HepG2 (cell line): ENCODE measurements at regions not wholly inside any gene's neighbourhood (a gene's known extent, or its start where the extent isn't known, plus 50 kb on each side); places are given as distances from the start of the nearest gene placed in this dataset.

Experiments used
- ATAC-seq: fragments of 200-7000 bp; cut with Tn5 transposase; 3 replicates; pipeline ENCODE4 v1.9.1; 2020; ENCODE audit warnings: mild to moderate bottlenecking, moderate library complexity
- BruUV-seq: library from RNA; stranded (reverse); fragments of 400-500 nt; replicated peaks from 2 replicates; lab custom pipeline; 2021; lab: Mats Ljungman, UMichigan
- CTCF ChIA-PET: fragments of 300-600 bp; formaldehyde crosslinking; extraction: SDS; loops from one replicate; lab custom pipeline; 2021; ENCODE audit warnings: low total read pairs, inconsistent platforms, low intra/inter-chr PET ratio; lab: Yijun Ruan, JAX
- POLR2A ChIA-PET: fragments of 350-600 bp; sonication (Branson Sonifier 250); formaldehyde crosslinking; loops from one replicate; lab custom pipeline; 2020; ENCODE audit warnings: antibody characterized with exemption, inconsistent platforms; lab: Yijun Ruan, JAX
- DNase-seq: peaks from one replicate; pipeline ENCODE4 v3.0.0-alpha.2; 2015; ENCODE audit warnings: low spot score
- FAIRE-seq: peaks from 3 replicates; lab custom pipeline; 2011; peaks lifted over from hg19 to GRCh38; lab: Jason Lieb, UNC
- H2AFZ ChIP-seq: one replicate; pipeline ENCODE4 v1.6.1; 2011; ENCODE audit warnings: low read length, inconsistent platforms
- H3K27ac ChIP-seq: fragments of 300-600 bp; 3 replicates; pipeline ENCODE4 v1.8.0; 2011; ENCODE audit warnings: mixed run types, mild to moderate bottlenecking, mixed read lengths, low read length, inconsistent platforms; ENCODE audit not compliant: insufficient read depth; ENCODE audit errors: extremely low read length
- H3K27me3 ChIP-seq, 2 experiments: fragments of 200-600 bp in 1 of 2; 2 replicates in 1 of 2; 3 replicates in 1 of 2; pipeline versions ENCODE4 v1.6.0 to v1.8.0; 2011; ENCODE audit warnings: low read length in 2 of 2, mild to moderate bottlenecking in 2 of 2, moderate library complexity in 2 of 2, inconsistent platforms in 1 of 2; ENCODE audit not compliant: insufficient read depth in 2 of 2, control insufficient read depth in 1 of 2
- H3K36me3 ChIP-seq, 2 experiments: fragments of 200-600 bp in 1 of 2; replicated peaks in 1 of 2; 2 replicates in 1 of 2; 3 replicates in 1 of 2; pipeline versions ENCODE4 v1.5.1 to v1.8.0; 2011; ENCODE audit warnings: low read length in 2 of 2, inconsistent platforms in 1 of 2; ENCODE audit not compliant: insufficient read depth in 2 of 2, control insufficient read depth in 1 of 2
- H3K4me1 ChIP-seq: 2 replicates; pipeline ENCODE4 v1.5.1; 2012; ENCODE audit warnings: low read length, inconsistent platforms; ENCODE audit not compliant: insufficient read depth
- H3K4me2 ChIP-seq: 2 replicates; pipeline ENCODE4 v1.6.0; 2011; ENCODE audit warnings: low read depth, low read length, inconsistent platforms
- H3K4me3 ChIP-seq, 3 experiments: fragments of 200-600 bp in 1 of 3; sonication (generic), shearing (Covaris generic) in 1 of 3; replicated peaks in 1 of 3; 2 replicates each; pipeline ENCODE4 v1.5.1; 2011 to 2016; ENCODE audit warnings: low read length in 3 of 3, inconsistent platforms in 2 of 3, low read depth in 2 of 3, mild to moderate bottlenecking in 2 of 3, control low read depth in 1 of 3, mixed read lengths in 1 of 3; ENCODE audit not compliant: insufficient read depth in 1 of 3
- H3K79me2 ChIP-seq: one replicate; pipeline ENCODE4 v1.6.1; 2011; ENCODE audit warnings: low read length, inconsistent platforms; ENCODE audit not compliant: insufficient read depth
- H3K9ac ChIP-seq: 2 replicates; pipeline ENCODE4 v1.6.0; 2011; ENCODE audit warnings: mild to moderate bottlenecking, low read depth, low read length, inconsistent platforms; ENCODE audit not compliant: insufficient read depth
- H3K9me3 ChIP-seq: 2 replicates; pipeline ENCODE4 v1.5.1; 2012; ENCODE audit warnings: mild to moderate bottlenecking, low read length
- H4K20me1 ChIP-seq: 2 replicates; pipeline ENCODE4 v1.6.0; 2011; ENCODE audit warnings: inconsistent platforms, mild to moderate bottlenecking, low read length, moderate library complexity; ENCODE audit not compliant: insufficient read depth
- CBX1 ChIP-seq: IDR thresholded peaks from one replicate; pipeline ENCODE4 v1.6.1; 2016; ENCODE audit warnings: antibody characterized with exemption, low read depth
- JUNB ChIP-seq: sonication (generic); formaldehyde crosslinking; IDR thresholded peaks from 2 replicates; pipeline ENCODE4 v1.8.0; 2022; ENCODE audit warnings: missing genetic modification reagents, mild to moderate bottlenecking, borderline replicate concordance
- NFE2L1 ChIP-seq: sonication (generic); formaldehyde crosslinking; IDR thresholded peaks from 2 replicates; pipeline ENCODE4 v1.4.0; 2020; ENCODE audit warnings: missing genetic modification reagents, mild to moderate bottlenecking, borderline replicate concordance
- SPEN ChIP-seq: sonication (generic); formaldehyde crosslinking; IDR thresholded peaks from 2 replicates; pipeline ENCODE4 v1.5.1; 2020; ENCODE audit warnings: low read depth, mild to moderate bottlenecking, missing genetic modification reagents
- ZKSCAN5 ChIP-seq: sonication (generic); formaldehyde crosslinking; IDR thresholded peaks from 2 replicates; pipeline ENCODE4 v1.5.1; 2020; ENCODE audit warnings: mild to moderate bottlenecking, missing genetic modification reagents
- ZNF274 ChIP-seq: sonication (generic); formaldehyde crosslinking; IDR thresholded peaks from 2 replicates; pipeline ENCODE4 v1.5.1; 2020; ENCODE audit warnings: mild to moderate bottlenecking, missing genetic modification reagents
- ZNF510 ChIP-seq: sonication (generic); formaldehyde crosslinking; IDR thresholded peaks from 2 replicates; pipeline ENCODE4 v1.4.0; 2020; ENCODE audit warnings: low read depth, mild to moderate bottlenecking, missing genetic modification reagents
- ZNF609 ChIP-seq: sonication (generic); formaldehyde crosslinking; IDR thresholded peaks from 2 replicates; pipeline ENCODE4 v1.4.0; 2020; ENCODE audit warnings: mild to moderate bottlenecking, missing genetic modification reagents, borderline replicate concordance
- ZNF672 ChIP-seq: sonication (generic); formaldehyde crosslinking; IDR thresholded peaks from 2 replicates; pipeline ENCODE4 v1.8.1; 2022; ENCODE audit warnings: missing genetic modification reagents
- WGBS: methylation state at CpG from one replicate; pipeline ENCODE4 v1.1.6; 2017; ENCODE audit warnings: low lambda C conversion rate; 5-methylcytosine and 5-hydroxymethylcytosine counted together
- in situ Hi-C: cut with HindIII; loops from 2 replicates; pipeline ENCODE4 v1.10.0; 2017; ENCODE audit warnings: low pct_unique_long_range_greater_than_20kb; ENCODE audit not compliant: extremely low pct_ligation_motif_present
- intact Hi-C: fragments of 100-400 bp; cut with micrococcal nuclease; formaldehyde crosslinking; loops from one replicate; pipeline ENCODE4 v1.10.0; 2022; ENCODE audit not compliant: unreplicated experiment

GRCh38 chr5:4306057-4306456 lies 710.4 kb downstream of the IRX1 start:
- H4K20me1 ChIP-seq: no peaks in the 10 kb centered on the region
- no peaks in the 10 kb centered on the region for H3K27me3 ChIP-seq
- H3K27ac ChIP-seq: no peak overlapping the region
- in situ Hi-C loops (no loop called here), intact Hi-C loops (no loop called here)
- ChIA-PET POLR2A (no interaction called here), CTCF (no interaction called here)
- no peak for DNase-seq
- H3K9ac ChIP-seq: no peak overlapping the region
- ATAC-seq: no peak
- BruUV-seq: no TSS peak
- TF ChIP-seq ZNF609 (CRISPR knock-in tag) (no peak), CBX1 (no peak), JUNB (no peak), NFE2L1 (CRISPR knock-in tag) (no peak), SPEN (no peak), ZNF510 (CRISPR knock-in tag) (no peak), ZNF672 (CRISPR knock-in tag) (no peak), ZKSCAN5 (CRISPR knock-in tag) (no peak), ZNF274 (no peak)
- H3K4me2 ChIP-seq: no peak overlapping the region
- peaks cover 94% of the 10 kb centered on the region for H3K9me3 ChIP-seq
- no peaks in the 10 kb centered on the region for H3K36me3 ChIP-seq
- H3K4me3 ChIP-seq: no peak overlapping the region
- no peaks in the 10 kb centered on the region for H3K4me1 ChIP-seq
- whole genome bisulfite sequencing: 3% methylated on average over 4 of the region's 4 CpGs
- no peaks in the 10 kb centered on the region for H3K79me2 ChIP-seq
- H2AFZ ChIP-seq: no peak overlapping the region
- FAIRE-seq: no peak
